HEK293 (cell line): ENCODE measurements at regions not wholly inside any gene's neighbourhood (a gene's known extent, or its start where the extent isn't known, plus 50 kb on each side); places are given as distances from the start of the nearest gene placed in this dataset.

Experiments
- MYNN ChIP-seq: fragments of 450-650 bp; formaldehyde crosslinking; IDR thresholded peaks from 2 replicates; pipeline ENCODE4 v1.5.1; 2016; ENCODE audit warnings: missing biosample characterization, missing genetic modification characterization, borderline replicate concordance
- SP2 ChIP-seq: fragments of 450-650 bp; formaldehyde crosslinking; IDR thresholded peaks from 2 replicates; pipeline ENCODE4 v1.5.1; 2016; ENCODE audit warnings: missing biosample characterization, missing genetic modification characterization
- ZNF558 ChIP-seq: fragments of 450-650 bp; formaldehyde crosslinking; IDR thresholded peaks from 2 replicates; pipeline ENCODE4 v1.5.1; 2016; ENCODE audit warnings: missing biosample characterization, missing genetic modification characterization
- ZNF596 ChIP-seq: fragments of 450-650 bp; IDR thresholded peaks from 2 replicates; pipeline ENCODE4 v1.5.0; 2018; ENCODE audit warnings: missing biosample characterization, mild to moderate bottlenecking, missing genetic modification characterization, moderate library complexity
- ZNF626 ChIP-seq: fragments of 450-650 bp; sonication (Bioruptor Pico); formaldehyde crosslinking; IDR thresholded peaks from 2 replicates; pipeline ENCODE4 v1.5.1; 2018; ENCODE audit warnings: missing biosample characterization, missing genetic modification characterization, inconsistent platforms
- TF ChIP-seq, protein P1 (sequence below): fragments of 450-650 bp; formaldehyde crosslinking; IDR thresholded peaks from 2 replicates; pipeline ENCODE4 v1.5.1; 2016; ENCODE audit warnings: missing biosample characterization, missing genetic modification characterization

DNA sequence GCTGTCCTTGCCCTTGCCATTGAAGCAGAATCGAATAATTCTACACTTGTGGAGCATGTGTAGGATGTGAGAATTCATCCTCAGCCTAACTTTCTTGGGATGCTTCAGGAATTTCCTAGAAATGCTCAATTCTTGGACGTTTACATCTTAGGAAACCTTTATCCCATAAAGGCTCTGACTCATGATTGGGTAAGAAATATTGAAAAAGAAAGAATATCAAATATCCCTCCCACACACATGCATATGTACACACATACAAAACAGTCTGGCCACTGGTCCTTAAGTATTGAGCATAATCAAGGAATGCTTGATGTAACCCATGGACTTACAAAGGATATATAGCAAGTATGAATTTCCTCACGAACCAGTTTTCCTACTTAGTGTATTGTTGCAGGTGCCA is 83.9 kb upstream of the IPO9 start:
- TF ChIP-seq ZNF596 (tag by site-specific recombination) = no peak
- no peak for TF ChIP-seq ZNF626
- TF ChIP-seq MYNN = no peak
- TF ChIP-seq SP2 (tag by site-specific recombination) = no peak
- TF ChIP-seq, protein P1, sequence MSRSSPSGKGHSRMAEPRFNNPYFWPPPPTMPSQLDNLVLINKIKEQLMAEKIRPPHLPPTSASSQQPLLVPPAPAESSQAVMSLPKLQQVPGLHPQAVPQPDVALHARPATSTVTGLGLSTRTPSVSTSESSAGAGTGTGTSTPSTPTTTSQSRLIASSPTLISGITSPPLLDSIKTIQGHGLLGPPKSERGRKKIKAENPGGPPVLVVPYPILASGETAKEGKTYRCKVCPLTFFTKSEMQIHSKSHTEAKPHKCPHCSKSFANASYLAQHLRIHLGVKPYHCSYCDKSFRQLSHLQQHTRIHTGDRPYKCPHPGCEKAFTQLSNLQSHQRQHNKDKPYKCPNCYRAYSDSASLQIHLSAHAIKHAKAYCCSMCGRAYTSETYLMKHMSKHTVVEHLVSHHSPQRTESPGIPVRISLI (tag by site-specific recombination) = no peak
- no peak for TF ChIP-seq ZNF558
